ENCODE measurements at regions not wholly inside any gene's neighbourhood (a gene's known extent, or its start where the extent isn't known, plus 50 kb on each side); places are given as distances from the start of the nearest gene placed in this dataset.

- TF ChIP-seq AFF4 (CRISPR knock-in tag; IDR thresholded peaks at IDR 0.05) (no peak), PRMT3 (CRISPR knock-in tag; IDR thresholded peaks at IDR 0.05; ENCODE audit: borderline replicate concordance, low read depth) (no peak), FOXA3 (CRISPR knock-in tag; IDR thresholded peaks at IDR 0.05) (0 out of 2 replicates have a peak, but pooled peaks have one; percentile 18), FUBP1 (CRISPR knock-in tag; IDR thresholded peaks at IDR 0.05; ENCODE audit: borderline replicate concordance) (no peak), ZNF260 (CRISPR knock-in tag; IDR thresholded peaks at IDR 0.05; ENCODE audit: borderline replicate concordance, low read depth) (no peak), ATF7 (IDR thresholded peaks at IDR 0.05) (peak; percentile 8; the same call in 1 of the 2 replicates), ATF7 (CRISPR knock-in tag; IDR thresholded peaks at IDR 0.05) (no peak), ZBTB7B (CRISPR knock-in tag; IDR thresholded peaks at IDR 0.05) (no peak), ZNF737 (CRISPR knock-in tag; IDR thresholded peaks at IDR 0.05; ENCODE audit: borderline replicate concordance) (no peak), ZNF768 (CRISPR knock-in tag; IDR thresholded peaks at IDR 0.05) (peak; percentile 90), ZNF333 (CRISPR knock-in tag; IDR thresholded peaks at IDR 0.05; ENCODE audit: borderline replicate concordance) (no peak), CREBL2 (CRISPR knock-in tag; IDR thresholded peaks at IDR 0.05; ENCODE audit: borderline replicate concordance) (no peak), ZNF431 (CRISPR knock-in tag; IDR thresholded peaks at IDR 0.05; ENCODE audit: borderline replicate concordance, low read depth) (no peak), SAP130 (CRISPR knock-in tag; IDR thresholded peaks at IDR 0.05; ENCODE audit: low read depth) (peak; percentile 27; the same call in 1 of the 2 replicates), DDIT3 (CRISPR knock-in tag; IDR thresholded peaks at IDR 0.05) (no peak), ONECUT2 (CRISPR knock-in tag; IDR thresholded peaks at IDR 0.05) (no peak), YY1 (IDR thresholded peaks at IDR 0.05; ENCODE audit: insufficient read depth, insufficient replicate concordance, low read depth, low read length) (no peak), CREB1 (IDR thresholded peaks at IDR 0.05) (no peak; the same call in 1 of the 2 replicates), CREB1 (CRISPR knock-in tag; IDR thresholded peaks at IDR 0.05) (peak; percentile 46; the same call in 1 of the 2 replicates), NFE2 (CRISPR knock-in tag; IDR thresholded peaks at IDR 0.05) (no peak), SMC3 (IDR thresholded peaks at IDR 0.05; ENCODE audit: low read length) (no peak), ZNF296 (CRISPR knock-in tag; conservative IDR thresholded peaks at IDR 0.05) (no peak), HOXA3 (CRISPR knock-in tag; IDR thresholded peaks at IDR 0.05) (peak; percentile 3; the same call in 1 of the 2 replicates)
These were observed 81.6 kb downstream of the PPCDC start (continued) for GRCh38 chr15:75104804-75105557.

Data from HepG2 (cell line).